Sigmoid colon (tissue), 6 donors: ENCODE measurements at regions not wholly inside any gene's neighbourhood (a gene's known extent, or its start where the extent isn't known, plus 50 kb on each side); places are given as distances from the start of the nearest gene placed in this dataset.

ENCODE experiments used
- DNase-seq: peaks from one replicate; pipeline ENCODE4 v3.0.0-alpha.2; 2019
- H3K27ac ChIP-seq, 4 donors: fragments of 200-600 bp; sonication (generic); one replicate each; pipeline ENCODE4 v1.5.1; 2016 to 2019; ENCODE audit warnings: mild to moderate bottlenecking in 1 of 4
- H3K27me3 ChIP-seq, 3 donors: fragments of 200-600 bp; sonication (generic); one replicate each; pipeline ENCODE4 v1.5.1; 2019; ENCODE audit warnings: mild to moderate bottlenecking in 1 of 3
- H3K36me3 ChIP-seq, 4 donors: fragments of 200-600 bp; sonication (generic); one replicate each; pipeline ENCODE4 v1.5.1; 2016 to 2019
- H3K4me1 ChIP-seq, 4 donors: fragments of 200-600 bp; sonication (generic); one replicate each; pipeline ENCODE4 v1.5.1; 2017 to 2019
- H3K4me3 ChIP-seq, 4 donors: fragments of 200-600 bp; sonication (generic); one replicate each; pipeline ENCODE4 v1.5.1; 2017 to 2019; ENCODE audit warnings: mild to moderate bottlenecking in 2 of 4, moderate library complexity in 1 of 4
- H3K9me3 ChIP-seq, 4 donors: fragments of 200-600 bp in 3 of 4; sonication (generic) in 3 of 4; one replicate each; pipeline versions ENCODE4 v1.5.1 to v1.6.1; 2013 to 2019
- CTCF ChIP-seq, 4 experiments: fragments of 450-650 bp in 3 of 4; fragments of 200-600 bp in 1 of 4; IDR thresholded peaks; one replicate each; pipeline ENCODE4 v1.5.1; 2016 to 2019; ENCODE audit warnings: antibody characterized with exemption in 4 of 4, mild to moderate bottlenecking in 3 of 4, moderate library complexity in 2 of 4
- EP300 ChIP-seq, 4 donors: sonication (generic); formaldehyde crosslinking; IDR thresholded peaks; one replicate each; pipeline ENCODE4 v1.6.1; 2017; ENCODE audit warnings: antibody characterized with exemption in 4 of 4
- POLR2A ChIP-seq, 2 donors: fragments of 450-650 bp; IDR thresholded peaks; one replicate each; pipeline ENCODE4 v1.6.1; 2016; ENCODE audit warnings: antibody characterized with exemption in 2 of 2, mild to moderate bottlenecking in 2 of 2, moderate library complexity in 2 of 2
- POLR2AphosphoS5 ChIP-seq, 4 donors: sonication (generic); formaldehyde crosslinking; IDR thresholded peaks; one replicate each; pipeline ENCODE4 v1.6.1; 2017; ENCODE audit warnings: antibody characterized with exemption in 4 of 4
- WGBS, 2 donors: extraction: QIAGEN DNeasy Blood & Tissue Kit; methylation state at CpG; one replicate each; pipeline ENCODE4 v1.1.7; 2013; 5-methylcytosine and 5-hydroxymethylcytosine counted together
- intact Hi-C: fragments of 100-400 bp; cut with DNase I; formaldehyde crosslinking; loops from one replicate; pipeline ENCODE4 v1.15.1; 2023
- donor health status: healthy with polysubstance abuse.
- donor health status: healthy.

- WGBS, 2 donors, result 82 to 91% methylated on average over 6 of the region's 6 CpGs
- no peak for TF ChIP-seq CTCF (IDR thresholded peaks at IDR 0.05)
- no peak for TF ChIP-seq POLR2AphosphoS5 (IDR thresholded peaks at IDR 0.05)
- no peak for TF ChIP-seq POLR2A (IDR thresholded peaks at IDR 0.05)
- TF ChIP-seq EP300 (IDR thresholded peaks at IDR 0.05), result no peak
- no peak for DNase-seq
Observed at GRCh38 chr5:4547547-4547946, 592.6 kb upstream of the ADAMTS16 start.

GRCh38 chr5:4548341-4548740, 591.8 kb upstream of the ADAMTS16 start:
- Histone ChIP-seq H3K9me3 (no peaks in the 10 kb centered on the region), H3K4me3 (no peak overlapping the region), H3K4me1 (no peaks in the 10 kb centered on the region), H3K27me3 (no peaks in the 10 kb centered on the region), H3K27ac (no peak overlapping the region), H3K36me3 (no peaks in the 10 kb centered on the region)
- 78 to 83% methylated on average over 1 of the region's 1 CpG for WGBS, 2 donors
- no peak for DNase-seq
- intact Hi-C loops, result no loop called here
- no peak for TF ChIP-seq POLR2A (IDR thresholded peaks at IDR 0.05)
- no peak for TF ChIP-seq CTCF (IDR thresholded peaks at IDR 0.05)
- no peak for TF ChIP-seq POLR2AphosphoS5 (IDR thresholded peaks at IDR 0.05)
- no peak for TF ChIP-seq EP300 (IDR thresholded peaks at IDR 0.05)

More at GRCh38 chr5:4547547-4547946, 592.6 kb upstream of the ADAMTS16 start:
- Histone ChIP-seq H3K27me3 (no peaks in the 10 kb centered on the region), H3K4me3 (no peak overlapping the region), H3K4me1 (no peaks in the 10 kb centered on the region), H3K36me3 (no peaks in the 10 kb centered on the region), H3K27ac (no peak overlapping the region), H3K9me3 (no peaks in the 10 kb centered on the region)
- intact Hi-C loops, result no loop called here

- 69 to 75% methylated on average over 1 of the region's 1 CpG for WGBS, 2 donors
- intact Hi-C loops, result no loop called here
Observed at GRCh38 chr5:4549351-4549750, 590.8 kb upstream of the ADAMTS16 start.

GRCh38 chr5:4551034-4551433, 589.1 kb upstream of the ADAMTS16 start:
- TF ChIP-seq POLR2AphosphoS5 (IDR thresholded peaks at IDR 0.05), result no peak
- TF ChIP-seq EP300 (IDR thresholded peaks at IDR 0.05), result no peak
- TF ChIP-seq POLR2A (IDR thresholded peaks at IDR 0.05), result no peak
- no peak for TF ChIP-seq CTCF (IDR thresholded peaks at IDR 0.05)
- DNase-seq, result no peak
- H3K36me3 ChIP-seq, result no peaks in the 10 kb centered on the region
- H3K4me1 ChIP-seq, result no peaks in the 10 kb centered on the region
- H3K4me3 ChIP-seq, result no peak overlapping the region
- H3K9me3 ChIP-seq, result no peaks in the 10 kb centered on the region
- 84 to 89% methylated on average over 3 of the region's 3 CpGs for WGBS, 2 donors
- no peaks in the 10 kb centered on the region for H3K27me3 ChIP-seq
- intact Hi-C loops, result no loop called here
- no peak overlapping the region for H3K27ac ChIP-seq

More at GRCh38 chr5:4549351-4549750, 590.8 kb upstream of the ADAMTS16 start:
- H3K27ac ChIP-seq, result no peak overlapping the region
- no peak overlapping the region for H3K4me3 ChIP-seq
- no peaks in the 10 kb centered on the region for H3K4me1 ChIP-seq
- H3K27me3 ChIP-seq, result no peaks in the 10 kb centered on the region
- H3K36me3 ChIP-seq, result no peaks in the 10 kb centered on the region
- no peak for DNase-seq
- H3K9me3 ChIP-seq, result no peaks in the 10 kb centered on the region
- TF ChIP-seq CTCF (IDR thresholded peaks at IDR 0.05) (no peak), POLR2AphosphoS5 (IDR thresholded peaks at IDR 0.05) (no peak), POLR2A (IDR thresholded peaks at IDR 0.05) (no peak), EP300 (IDR thresholded peaks at IDR 0.05) (no peak)

- Histone ChIP-seq H3K9me3 (no peaks in the 10 kb centered on the region), H3K36me3 (no peaks in the 10 kb centered on the region), H3K27me3 (no peaks in the 10 kb centered on the region), H3K27ac (no peak overlapping the region), H3K4me3 (no peak overlapping the region), H3K4me1 (no peaks in the 10 kb centered on the region)
- no peak for DNase-seq
- no peak for TF ChIP-seq EP300 (IDR thresholded peaks at IDR 0.05)
- TF ChIP-seq CTCF (IDR thresholded peaks at IDR 0.05), result no peak
- no peak for TF ChIP-seq POLR2A (IDR thresholded peaks at IDR 0.05)
- TF ChIP-seq POLR2AphosphoS5 (IDR thresholded peaks at IDR 0.05), result no peak
- intact Hi-C loops, result no loop called here
Observed at GRCh38 chr5:4553130-4553529, 587.0 kb upstream of the ADAMTS16 start.
